ENCODE measurements at regions not wholly inside any gene's neighbourhood (a gene's known extent, or its start where the extent isn't known, plus 50 kb on each side); places are given as distances from the start of the nearest gene placed in this dataset.

DNA sequence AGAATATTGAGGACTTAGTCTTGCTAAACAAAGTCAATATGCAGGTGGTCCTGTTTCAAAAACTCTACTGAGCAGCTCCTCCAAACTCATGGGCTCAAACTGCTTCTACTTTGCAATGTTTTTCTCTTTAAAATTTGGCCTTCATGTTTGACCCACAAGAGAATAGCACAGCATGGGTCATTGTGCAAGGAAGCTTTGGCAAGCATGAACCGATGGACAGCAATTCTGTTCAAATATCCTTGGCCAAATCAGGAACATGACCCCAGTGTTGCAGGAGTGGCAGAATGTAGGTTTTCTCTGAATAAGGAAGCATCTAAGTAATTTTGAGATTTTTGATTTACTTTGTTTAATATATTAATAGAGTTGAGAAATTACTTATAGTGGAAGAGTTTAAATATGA is 477.9 kb downstream of the KCNJ3 start:
- ChIA-PET POLR2A (interaction anchor here (0.6 kb wide), 1 partner anchor 476 kb away, joined by 5 read pairs; no protein-coding TSS in a partner anchor), CTCF (no interaction called here)
- Histone ChIP-seq H3K4me1 (ENCODE audit: control insufficient read depth, extremely low read depth, insufficient read depth, low read length) (no peaks in the 10 kb centered on the region), H3K9me1 (replicated peaks; ENCODE audit: control insufficient read depth, extremely low read depth, insufficient read depth, low read length) (no peaks in the 10 kb centered on the region), H4K20me1 (replicated peaks; ENCODE audit: control insufficient read depth, extremely low read depth, insufficient read depth, low read length) (no peaks in the 10 kb centered on the region), H3K9me3 (replicated peaks; ENCODE audit: control insufficient read depth, insufficient read depth, low read length) (no peaks in the 10 kb centered on the region), H3K27me3 (ENCODE audit: control insufficient read depth in 2 of 2, insufficient read depth in 2 of 2, low read length in 2 of 2) (no peaks in the 10 kb centered on the region), H3K9ac (replicated peaks; ENCODE audit: extremely low read depth, insufficient read depth, low read length) (no peak overlapping the region), H2AFZ (ENCODE audit: low read depth, low read length) (no peak overlapping the region), H3K79me2 (ENCODE audit: control insufficient read depth, insufficient read depth, low read length) (no peaks in the 10 kb centered on the region), H3K4me2 (ENCODE audit: insufficient read depth, low read length) (no peak overlapping the region), H3K27ac (ENCODE audit: insufficient read depth, low read depth, low read length) (no peak overlapping the region), H3K4me3 (replicated peaks in 1 of 3; ENCODE audit: insufficient read depth in 1 of 3, low read depth in 1 of 3, low read length in 3 of 3) (no peak overlapping the region), H3K36me3 (ENCODE audit: control insufficient read depth in 2 of 2, extremely low read depth in 1 of 2, insufficient read depth in 2 of 2, low read length in 2 of 2) (no peaks in the 10 kb centered on the region)
- dilution Hi-C loops (cut with MboI; ENCODE audit: extremely low pct_ligation_motif_present, low sequenced_read_pairs) (no loop called here), intact Hi-C loops (cut with micrococcal nuclease) (no loop called here)
- FAIRE-seq (no peak), DNase-seq (ENCODE audit: low read depth, low spot score) (no peak)
- TF ChIP-seq MAX (IDR thresholded peaks at IDR 0.05; ENCODE audit: insufficient read depth, insufficient read length) (no peak), EZH2 (IDR thresholded peaks at IDR 0.05; ENCODE audit: borderline replicate concordance, low read depth, low read length, severe bottlenecking) (no peak), POLR2A (IDR thresholded peaks at IDR 0.05; ENCODE audit: low read depth, low read length) (no peak), CTCF (IDR thresholded peaks at IDR 0.05; ENCODE audit: extremely low read depth in 1 of 2, insufficient read depth in 1 of 2, low read depth in 1 of 2, low read length in 2 of 2) (no peak), GATA2 (IDR thresholded peaks at IDR 0.05; ENCODE audit: insufficient read depth, insufficient read length, low read depth, low read length) (no peak), JUN (IDR thresholded peaks at IDR 0.05; ENCODE audit: borderline replicate concordance, insufficient read depth, insufficient read length, low read depth) (no peak), POLR2AphosphoS5 (IDR thresholded peaks at IDR 0.05; ENCODE audit: insufficient read depth, low read depth, low read length) (no peak), FOS (IDR thresholded peaks at IDR 0.05; ENCODE audit: borderline replicate concordance, insufficient read depth, low read length) (no peak), MYC (IDR thresholded peaks at IDR 0.05; ENCODE audit: low read depth, low read length) (no peak)
- BruUV-seq (replicated peaks) = no TSS peak
